Suprapubic skin (tissue), 4 donors: ENCODE measurements at regions not wholly inside any gene's neighbourhood (a gene's known extent, or its start where the extent isn't known, plus 50 kb on each side); places are given as distances from the start of the nearest gene placed in this dataset.

Experiments used
- DNase-seq, 2 donors: peaks; one replicate each; pipeline ENCODE4 v3.0.0-alpha.2; 2019; ENCODE audit warnings: low spot score in 2 of 2
- H3K27ac ChIP-seq: fragments of 200-600 bp; sonication (generic); one replicate; pipeline ENCODE4 v1.5.1; 2019
- H3K27me3 ChIP-seq: fragments of 200-600 bp; sonication (generic); one replicate; pipeline ENCODE4 v1.5.1; 2019
- H3K36me3 ChIP-seq: fragments of 200-600 bp; sonication (generic); one replicate; pipeline ENCODE4 v1.5.1; 2019
- H3K4me1 ChIP-seq: fragments of 200-600 bp; sonication (generic); one replicate; pipeline ENCODE4 v1.5.1; 2019
- H3K4me3 ChIP-seq: fragments of 200-600 bp; sonication (generic); one replicate; pipeline ENCODE4 v1.5.1; 2019; ENCODE audit warnings: mild to moderate bottlenecking
- H3K9me3 ChIP-seq: fragments of 200-600 bp; sonication (generic); one replicate; pipeline ENCODE4 v1.5.1; 2019
- EP300 ChIP-seq: sonication (generic); formaldehyde crosslinking; IDR thresholded peaks from one replicate; pipeline ENCODE4 v1.6.1; 2017; ENCODE audit warnings: antibody characterized with exemption
- POLR2A ChIP-seq, 2 donors: fragments of 450-650 bp; IDR thresholded peaks; one replicate each; pipeline ENCODE4 v1.6.1; 2017; ENCODE audit warnings: antibody characterized with exemption in 2 of 2, mild to moderate bottlenecking in 2 of 2, moderate library complexity in 2 of 2
- POLR2AphosphoS5 ChIP-seq, 3 donors: sonication (generic); formaldehyde crosslinking; IDR thresholded peaks; one replicate each; pipeline ENCODE4 v1.6.1; 2017; ENCODE audit warnings: antibody characterized with exemption in 3 of 3
- WGBS: methylation state at CpG from one replicate; pipeline ENCODE4 v1.1.5; 2018; 5-methylcytosine and 5-hydroxymethylcytosine counted together
- TF ChIP-seq, protein P1 (sequence below), 2 donors: fragments of 200-600 bp in 1 of 2; fragments of 450-650 bp in 1 of 2; sonication (generic) in 1 of 2; IDR thresholded peaks; one replicate each; pipeline ENCODE4 v1.5.1; 2016 to 2019; ENCODE audit warnings: antibody characterized with exemption in 2 of 2, mild to moderate bottlenecking in 1 of 2, moderate library complexity in 1 of 2

DNA sequence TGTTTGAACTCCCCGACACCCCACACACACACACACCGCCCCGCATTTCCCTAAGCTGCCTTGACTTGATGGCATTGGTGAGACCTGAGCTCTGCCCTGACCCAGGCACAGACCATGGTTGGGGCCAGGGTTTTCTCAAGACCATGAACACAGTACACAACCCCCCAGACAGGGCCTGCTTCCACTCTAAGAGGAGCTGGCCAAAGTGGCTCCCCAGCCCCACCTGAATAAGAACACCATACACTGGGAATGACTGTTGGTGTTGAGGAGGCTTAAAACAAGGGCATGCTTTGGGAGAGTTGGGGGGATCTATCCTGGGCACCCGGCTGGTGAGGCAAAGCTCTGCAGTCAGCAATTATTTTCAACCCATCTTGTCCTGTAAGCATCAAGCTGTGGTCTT is 77.6 kb upstream of the SYT6 start:
- Histone ChIP-seq H3K27me3 (no peaks in the 10 kb centered on the region), H3K4me3 (no peak overlapping the region), H3K27ac (no peak overlapping the region), H3K4me1 (no peaks in the 10 kb centered on the region), H3K36me3 (no peaks in the 10 kb centered on the region), H3K9me3 (no peaks in the 10 kb centered on the region)
- TF ChIP-seq POLR2A (IDR thresholded peaks at IDR 0.05) = no peak
- TF ChIP-seq EP300 = no peak
- TF ChIP-seq POLR2AphosphoS5 (IDR thresholded peaks at IDR 0.05) = no peak
- TF ChIP-seq, protein P1, sequence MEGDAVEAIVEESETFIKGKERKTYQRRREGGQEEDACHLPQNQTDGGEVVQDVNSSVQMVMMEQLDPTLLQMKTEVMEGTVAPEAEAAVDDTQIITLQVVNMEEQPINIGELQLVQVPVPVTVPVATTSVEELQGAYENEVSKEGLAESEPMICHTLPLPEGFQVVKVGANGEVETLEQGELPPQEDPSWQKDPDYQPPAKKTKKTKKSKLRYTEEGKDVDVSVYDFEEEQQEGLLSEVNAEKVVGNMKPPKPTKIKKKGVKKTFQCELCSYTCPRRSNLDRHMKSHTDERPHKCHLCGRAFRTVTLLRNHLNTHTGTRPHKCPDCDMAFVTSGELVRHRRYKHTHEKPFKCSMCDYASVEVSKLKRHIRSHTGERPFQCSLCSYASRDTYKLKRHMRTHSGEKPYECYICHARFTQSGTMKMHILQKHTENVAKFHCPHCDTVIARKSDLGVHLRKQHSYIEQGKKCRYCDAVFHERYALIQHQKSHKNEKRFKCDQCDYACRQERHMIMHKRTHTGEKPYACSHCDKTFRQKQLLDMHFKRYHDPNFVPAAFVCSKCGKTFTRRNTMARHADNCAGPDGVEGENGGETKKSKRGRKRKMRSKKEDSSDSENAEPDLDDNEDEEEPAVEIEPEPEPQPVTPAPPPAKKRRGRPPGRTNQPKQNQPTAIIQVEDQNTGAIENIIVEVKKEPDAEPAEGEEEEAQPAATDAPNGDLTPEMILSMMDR (IDR thresholded peaks at IDR 0.05) = no peak
- no peak for DNase-seq
- WGBS = 100% methylated on average over 4 of the region's 4 CpGs

DNA sequence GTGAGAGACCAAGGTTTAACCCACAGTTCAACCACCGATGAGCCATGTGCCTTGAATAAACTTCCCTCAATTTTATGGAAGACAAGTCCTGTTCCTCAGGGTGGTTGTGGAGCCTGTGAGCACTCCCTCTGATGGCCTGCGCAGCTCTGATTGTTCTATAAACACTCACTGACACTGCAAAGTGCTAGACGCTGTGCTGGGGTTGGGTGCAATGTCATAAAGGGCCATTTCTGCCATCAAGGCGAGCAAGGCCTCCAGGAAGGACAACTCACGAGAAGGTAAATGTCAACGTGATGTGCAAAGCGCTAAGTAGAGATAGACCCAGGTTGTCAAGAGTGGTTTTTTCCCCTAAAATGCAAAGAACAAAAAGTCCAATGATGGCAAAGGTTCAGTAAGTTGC is 75.7 kb upstream of the SYT6 start:
- Histone ChIP-seq H3K36me3 (no peaks in the 10 kb centered on the region), H3K27ac (no peak overlapping the region), H3K4me1 (no peaks in the 10 kb centered on the region), H3K27me3 (no peaks in the 10 kb centered on the region), H3K4me3 (no peak overlapping the region), H3K9me3 (no peaks in the 10 kb centered on the region)
- WGBS = 93% methylated on average over 7 of the region's 7 CpGs
- TF ChIP-seq POLR2AphosphoS5 (IDR thresholded peaks at IDR 0.05) (no peak), EP300 (no peak), POLR2A (IDR thresholded peaks at IDR 0.05) (no peak)
- TF ChIP-seq, protein P1 (IDR thresholded peaks at IDR 0.05) = no peak
- no peak for DNase-seq

DNA sequence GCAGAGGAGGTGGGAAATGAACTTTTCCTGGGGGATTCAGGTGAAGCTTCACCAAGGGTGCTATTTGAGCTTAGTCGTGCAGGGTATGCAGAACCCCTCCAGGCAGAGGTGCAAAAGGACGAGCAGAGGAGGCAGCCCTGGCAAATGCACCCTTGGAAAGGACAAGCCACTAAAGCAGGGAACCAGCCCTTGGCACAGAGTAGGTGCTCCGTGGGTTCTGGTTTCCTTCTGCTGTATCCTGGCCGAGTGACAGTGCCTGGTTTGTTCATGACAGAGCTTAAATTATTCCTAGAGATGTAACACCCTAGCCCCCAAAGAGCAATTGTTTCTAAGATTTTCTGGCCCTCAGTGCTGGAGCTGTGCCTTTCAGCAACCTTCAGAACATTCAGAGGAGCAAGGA is 73.4 kb upstream of the SYT6 start:
- Histone ChIP-seq H3K27me3 (no peaks in the 10 kb centered on the region), H3K36me3 (no peaks in the 10 kb centered on the region), H3K4me3 (no peak overlapping the region), H3K4me1 (no peaks in the 10 kb centered on the region), H3K27ac (no peak overlapping the region), H3K9me3 (no peaks in the 10 kb centered on the region)
- no peak for DNase-seq
- WGBS = 48% methylated on average over 4 of the region's 4 CpGs
- no peak for TF ChIP-seq POLR2AphosphoS5 (IDR thresholded peaks at IDR 0.05)
- no peak for TF ChIP-seq EP300
- TF ChIP-seq, protein P1 (IDR thresholded peaks at IDR 0.05) = no peak
- TF ChIP-seq POLR2A (IDR thresholded peaks at IDR 0.05) = no peak

DNA sequence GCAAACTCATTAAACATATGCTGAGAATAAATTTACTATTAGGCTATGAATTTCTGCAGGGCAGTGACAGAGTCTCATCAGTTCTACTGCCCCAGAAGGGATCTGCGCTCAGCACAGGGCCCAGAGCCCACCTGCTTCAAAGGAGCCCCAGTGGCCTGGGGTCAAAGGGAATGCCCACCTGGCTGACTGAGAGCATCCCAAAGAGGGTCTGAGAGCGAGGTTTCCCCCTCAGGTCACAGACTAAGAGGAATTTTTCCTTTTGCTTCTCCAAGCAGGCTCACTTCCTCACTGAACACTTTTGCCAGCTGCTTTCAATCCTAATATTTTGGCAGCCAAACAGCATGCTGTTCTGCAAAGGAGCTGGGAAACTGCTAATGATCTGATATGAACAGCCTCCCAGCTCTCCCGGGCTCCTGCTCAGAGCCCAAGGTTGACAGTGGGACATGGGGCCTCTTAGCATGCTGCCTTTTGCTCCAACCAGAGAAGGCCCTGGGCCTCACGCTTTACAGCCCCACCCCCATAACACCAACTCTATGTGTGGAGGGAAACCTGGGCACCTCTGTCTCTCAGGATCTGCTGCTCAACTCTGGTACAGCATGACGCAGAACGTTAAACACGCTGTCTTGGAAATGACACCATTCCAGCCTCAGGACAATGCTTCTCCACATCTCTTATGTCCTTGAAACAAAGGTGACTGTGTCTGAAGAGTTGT is 70.7 kb upstream of the SYT6 start:
- DNase-seq = no peak
- Histone ChIP-seq H3K4me3 (no peak overlapping the region), H3K27ac (no peak overlapping the region), H3K36me3 (no peaks in the 10 kb centered on the region), H3K4me1 (no peaks in the 10 kb centered on the region), H3K27me3 (no peaks in the 10 kb centered on the region), H3K9me3 (no peaks in the 10 kb centered on the region)
- WGBS = 73% methylated on average over 7 of the region's 7 CpGs
- TF ChIP-seq POLR2A (IDR thresholded peaks at IDR 0.05) = no peak
- no peak for TF ChIP-seq POLR2AphosphoS5 (IDR thresholded peaks at IDR 0.05)
- no peak for TF ChIP-seq EP300
- TF ChIP-seq, protein P1 (IDR thresholded peaks at IDR 0.05) = no peak

DNA sequence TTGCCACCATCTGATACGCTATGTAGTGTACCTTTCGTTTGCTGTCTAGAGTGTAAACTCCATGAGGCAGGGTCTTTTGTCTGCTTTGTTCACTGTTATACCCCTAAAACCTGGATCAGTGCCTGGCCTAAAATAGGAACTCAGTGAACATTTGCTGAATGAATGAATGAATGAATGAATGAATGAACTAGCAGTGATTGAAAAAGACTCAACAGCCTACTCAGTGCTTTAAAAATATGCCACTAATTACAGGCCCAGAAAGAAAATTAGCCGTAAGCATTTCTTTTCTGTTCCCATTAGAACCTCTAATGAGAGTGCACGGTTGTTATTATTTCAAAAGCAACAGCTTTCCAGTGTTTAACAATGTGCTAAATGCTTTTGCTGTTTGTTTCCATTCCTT is 69.3 kb upstream of the SYT6 start:
- Histone ChIP-seq H3K27me3 (no peaks in the 10 kb centered on the region), H3K9me3 (no peaks in the 10 kb centered on the region), H3K4me1 (no peaks in the 10 kb centered on the region), H3K4me3 (no peak overlapping the region), H3K27ac (no peak overlapping the region), H3K36me3 (no peaks in the 10 kb centered on the region)
- TF ChIP-seq POLR2AphosphoS5 (IDR thresholded peaks at IDR 0.05) (no peak), POLR2A (IDR thresholded peaks at IDR 0.05) (no peak), EP300 (no peak)
- TF ChIP-seq, protein P1 (IDR thresholded peaks at IDR 0.05) = no peak
- 85% methylated on average over 4 of the region's 4 CpGs for WGBS
- no peak for DNase-seq
